ENCODE measurements at regions not wholly inside any gene's neighbourhood (a gene's known extent, or its start where the extent isn't known, plus 50 kb on each side); places are given as distances from the start of the nearest gene placed in this dataset.

- DNase-seq (ENCODE audit: low spot score) (no peak), ATAC-seq (ENCODE audit: low FRiP score) (no peak)
- no peak for TF ChIP-seq CTCF (IDR thresholded peaks at IDR 0.05)
These were observed 245.2 kb downstream of the BUB3 start for GRCh38 chr10:123399276-123399839.

GRCh38 chr10:123402021-123402420, 247.8 kb downstream of the BUB3 start:
- ATAC-seq (ENCODE audit: low FRiP score), result no peak
- TF ChIP-seq CTCF (IDR thresholded peaks at IDR 0.05), result no peak
- DNase-seq (ENCODE audit: low spot score), result no peak

GRCh38 chr10:123402656-123403055, 248.5 kb downstream of the BUB3 start:
- no peak for ATAC-seq (ENCODE audit: low FRiP score)
- no peak for TF ChIP-seq CTCF (IDR thresholded peaks at IDR 0.05)
- no peak for DNase-seq (ENCODE audit: low spot score)

- DNase-seq (ENCODE audit: low spot score), result no peak
- TF ChIP-seq CTCF (IDR thresholded peaks at IDR 0.05), result no peak
- no peak for ATAC-seq (ENCODE audit: low FRiP score)
These were observed 250.2 kb downstream of the BUB3 start for GRCh38 chr10:123404357-123404756.

- DNase-seq (ENCODE audit: low spot score) (no peak), ATAC-seq (ENCODE audit: low FRiP score) (no peak)
- no peak for TF ChIP-seq CTCF (IDR thresholded peaks at IDR 0.05)
These were observed 254.5 kb downstream of the BUB3 start for GRCh38 chr10:123408660-123409059.

- DNase-seq (ENCODE audit: low spot score), result no peak
- TF ChIP-seq CTCF (IDR thresholded peaks at IDR 0.05), result no peak
- no peak for ATAC-seq (ENCODE audit: low FRiP score)
These were observed 255.2 kb downstream of the BUB3 start for GRCh38 chr10:123409426-123409825.

- no peak for ATAC-seq (ENCODE audit: low FRiP score)
- TF ChIP-seq CTCF (IDR thresholded peaks at IDR 0.05), result no peak
- DNase-seq (ENCODE audit: low spot score), result no peak
These were observed 255.7 kb downstream of the BUB3 start for GRCh38 chr10:123409884-123410283.

Data from omental fat pad (tissue), 3 donors.